Vagina (tissue), 2 donors: ENCODE measurements at regions not wholly inside any gene's neighbourhood (a gene's known extent, or its start where the extent isn't known, plus 50 kb on each side); places are given as distances from the start of the nearest gene placed in this dataset.
"Not testable (repeated sequence)": the region's sequence is repeated elsewhere in the genome, so short reads cannot be mapped to it uniquely, and the experiment has no call there.

Experiments used
- POLR2AphosphoS5 ChIP-seq, 2 donors: sonication (generic); formaldehyde crosslinking; IDR thresholded peaks; one replicate each; pipeline ENCODE4 v1.9.0; 2017; ENCODE audit warnings: antibody characterized with exemption in 2 of 2, mild to moderate bottlenecking in 2 of 2, low read depth in 1 of 2; ENCODE audit not compliant: insufficient read depth in 1 of 2
- TF ChIP-seq, protein P1 (sequence below), 3 experiments: fragments of 450-650 bp in 2 of 3; fragments of 200-600 bp in 1 of 3; sonication (generic) in 1 of 3; IDR thresholded peaks; one replicate each; pipeline ENCODE4 v1.5.1; 2017 to 2019; ENCODE audit warnings: antibody characterized with exemption in 3 of 3, mild to moderate bottlenecking in 2 of 3, moderate library complexity in 2 of 3

DNA sequence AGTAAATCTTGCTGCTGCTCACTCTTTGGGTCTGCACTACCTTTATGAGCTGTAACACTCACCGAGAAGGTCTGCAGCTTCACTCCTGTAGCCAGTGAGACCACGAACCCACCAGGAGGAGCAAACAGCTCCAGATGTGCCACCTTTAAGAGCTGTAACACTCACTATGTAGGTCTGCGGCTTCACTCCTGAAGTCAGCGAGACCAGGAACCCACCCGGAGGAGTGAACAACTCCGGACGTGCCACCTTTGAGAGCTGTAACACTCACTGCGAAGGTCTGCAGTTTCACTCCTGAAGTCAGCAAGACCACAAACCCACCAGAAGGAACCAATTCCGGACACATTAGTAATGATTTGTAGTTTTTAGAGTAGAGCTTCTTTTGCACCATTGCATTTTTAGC, 481.9 kb downstream of the PCDH7 start:
- TF ChIP-seq POLR2AphosphoS5 (IDR thresholded peaks at IDR 0.05; ENCODE audit: insufficient read depth in 1 of 2, low read depth in 1 of 2) = not testable (repeated sequence)
- TF ChIP-seq, protein P1, sequence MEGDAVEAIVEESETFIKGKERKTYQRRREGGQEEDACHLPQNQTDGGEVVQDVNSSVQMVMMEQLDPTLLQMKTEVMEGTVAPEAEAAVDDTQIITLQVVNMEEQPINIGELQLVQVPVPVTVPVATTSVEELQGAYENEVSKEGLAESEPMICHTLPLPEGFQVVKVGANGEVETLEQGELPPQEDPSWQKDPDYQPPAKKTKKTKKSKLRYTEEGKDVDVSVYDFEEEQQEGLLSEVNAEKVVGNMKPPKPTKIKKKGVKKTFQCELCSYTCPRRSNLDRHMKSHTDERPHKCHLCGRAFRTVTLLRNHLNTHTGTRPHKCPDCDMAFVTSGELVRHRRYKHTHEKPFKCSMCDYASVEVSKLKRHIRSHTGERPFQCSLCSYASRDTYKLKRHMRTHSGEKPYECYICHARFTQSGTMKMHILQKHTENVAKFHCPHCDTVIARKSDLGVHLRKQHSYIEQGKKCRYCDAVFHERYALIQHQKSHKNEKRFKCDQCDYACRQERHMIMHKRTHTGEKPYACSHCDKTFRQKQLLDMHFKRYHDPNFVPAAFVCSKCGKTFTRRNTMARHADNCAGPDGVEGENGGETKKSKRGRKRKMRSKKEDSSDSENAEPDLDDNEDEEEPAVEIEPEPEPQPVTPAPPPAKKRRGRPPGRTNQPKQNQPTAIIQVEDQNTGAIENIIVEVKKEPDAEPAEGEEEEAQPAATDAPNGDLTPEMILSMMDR (IDR thresholded peaks at IDR 0.05) = not testable (repeated sequence)
